Activated naive CD4-positive, alpha-beta T cell treated with anti-CD3 and anti-CD28 coated beads, Interleukin-2, amount 50 U/mL, for 24 hours (primary cell): ENCODE measurements at regions not wholly inside any gene's neighbourhood (a gene's known extent, or its start where the extent isn't known, plus 50 kb on each side); places are given as distances from the start of the nearest gene placed in this dataset.
"Not testable (repeated sequence)": the region's sequence is repeated elsewhere in the genome, so short reads cannot be mapped to it uniquely, and the experiment has no call there.

ENCODE experiments used
- H3K27ac Mint-ChIP-seq: one replicate; pipeline ENCODE4 v1.8.0; 2021; ENCODE audit warnings: mild to moderate bottlenecking, mixed read lengths
- H3K27me3 Mint-ChIP-seq: one replicate; pipeline ENCODE4 v1.8.0; 2021; ENCODE audit warnings: mixed read lengths
- H3K36me3 Mint-ChIP-seq: one replicate; pipeline ENCODE4 v1.8.0; 2021; ENCODE audit warnings: mixed read lengths
- H3K4me1 Mint-ChIP-seq: one replicate; pipeline ENCODE4 v1.8.0; 2021; ENCODE audit warnings: mixed read lengths
- H3K4me3 Mint-ChIP-seq: one replicate; pipeline ENCODE4 v1.8.0; 2021; ENCODE audit warnings: mild to moderate bottlenecking, mixed read lengths
- H3K9me3 Mint-ChIP-seq: one replicate; pipeline ENCODE4 v1.8.0; 2021; ENCODE audit warnings: mixed read lengths

GRCh38 chr16:27633221-27633620 is 83.3 kb downstream of the KATNIP start:
- Mint-ChIP-seq H3K4me1 (no peaks in the 10 kb centered on the region), H3K9me3 (no peaks in the 10 kb centered on the region), H3K36me3 (peaks cover 7% of the 10 kb centered on the region), H3K27ac (no peak overlapping the region), H3K27me3 (no peaks in the 10 kb centered on the region), H3K4me3 (no peak overlapping the region)

GRCh38 chr16:27633721-27634120 is 83.8 kb downstream of the KATNIP start:
- no peak overlapping the region for H3K4me3 Mint-ChIP-seq
- H3K4me1 Mint-ChIP-seq = no peaks in the 10 kb centered on the region
- H3K36me3 Mint-ChIP-seq = peaks cover 7% of the 10 kb centered on the region
- no peaks in the 10 kb centered on the region for H3K9me3 Mint-ChIP-seq
- H3K27me3 Mint-ChIP-seq = no peaks in the 10 kb centered on the region
- no peak overlapping the region for H3K27ac Mint-ChIP-seq

- H3K9me3 Mint-ChIP-seq = no peaks in the 10 kb centered on the region
- H3K4me1 Mint-ChIP-seq = no peaks in the 10 kb centered on the region
- no peak overlapping the region for H3K4me3 Mint-ChIP-seq
- no peaks in the 10 kb centered on the region for H3K27me3 Mint-ChIP-seq
- peaks cover 9% of the 10 kb centered on the region for H3K36me3 Mint-ChIP-seq
- H3K27ac Mint-ChIP-seq = no peak overlapping the region
Measured at GRCh38 chr16:27634779-27635178, 84.8 kb downstream of the KATNIP start.

- Mint-ChIP-seq H3K36me3 (peaks cover 11% of the 10 kb centered on the region), H3K9me3 (no peaks in the 10 kb centered on the region), H3K4me1 (no peaks in the 10 kb centered on the region), H3K27ac (no peak overlapping the region), H3K4me3 (no peak overlapping the region), H3K27me3 (no peaks in the 10 kb centered on the region)
Measured at GRCh38 chr16:27636453-27637240, 86.7 kb downstream of the KATNIP start.

- Mint-ChIP-seq H3K36me3 (peaks cover 13% of the 10 kb centered on the region), H3K27me3 (no peaks in the 10 kb centered on the region), H3K27ac (no peak overlapping the region), H3K4me3 (no peak overlapping the region), H3K9me3 (no peaks in the 10 kb centered on the region), H3K4me1 (no peaks in the 10 kb centered on the region)
Measured at GRCh38 chr16:27638833-27639560, 89.1 kb downstream of the KATNIP start.

GRCh38 chr16:27639561-27640276 is 89.8 kb downstream of the KATNIP start:
- no peak overlapping the region for H3K27ac Mint-ChIP-seq
- H3K4me3 Mint-ChIP-seq = no peak overlapping the region
- peaks cover 13% of the 10 kb centered on the region for H3K36me3 Mint-ChIP-seq

GRCh38 chr16:27640277-27640600 is 90.3 kb downstream of the KATNIP start:
- H3K27me3 Mint-ChIP-seq = no peaks in the 10 kb centered on the region
- no peak overlapping the region for H3K27ac Mint-ChIP-seq
- no peak overlapping the region for H3K4me3 Mint-ChIP-seq
- peaks cover 12% of the 10 kb centered on the region for H3K36me3 Mint-ChIP-seq
- no peaks in the 10 kb centered on the region for H3K9me3 Mint-ChIP-seq
- H3K4me1 Mint-ChIP-seq = no peaks in the 10 kb centered on the region

More at GRCh38 chr16:27639561-27640276, 89.8 kb downstream of the KATNIP start:
- Mint-ChIP-seq H3K9me3 (no peaks in the 10 kb centered on the region), H3K27me3 (no peaks in the 10 kb centered on the region), H3K4me1 (no peaks in the 10 kb centered on the region)

GRCh38 chr16:27641260-27641659 is 91.3 kb downstream of the KATNIP start:
- Mint-ChIP-seq H3K36me3 (peaks cover 12% of the 10 kb centered on the region), H3K27ac (no peak overlapping the region), H3K4me1 (no peaks in the 10 kb centered on the region), H3K4me3 (no peak overlapping the region), H3K9me3 (no peaks in the 10 kb centered on the region), H3K27me3 (no peaks in the 10 kb centered on the region)

GRCh38 chr16:27641734-27642415 is 91.9 kb downstream of the KATNIP start:
- H3K27me3 Mint-ChIP-seq, H3K4me3 Mint-ChIP-seq, H3K4me1 Mint-ChIP-seq, H3K9me3 Mint-ChIP-seq, H3K27ac Mint-ChIP-seq: not testable (repeated sequence)
- H3K36me3 Mint-ChIP-seq = peaks cover 12% of the 10 kb centered on the region

- Mint-ChIP-seq H3K9me3 (no peaks in the 10 kb centered on the region), H3K27ac (no peak overlapping the region), H3K4me1 (no peaks in the 10 kb centered on the region), H3K27me3 (no peaks in the 10 kb centered on the region), H3K4me3 (no peak overlapping the region), H3K36me3 (peaks cover 12% of the 10 kb centered on the region)
Measured at GRCh38 chr16:27642756-27643155, 92.8 kb downstream of the KATNIP start.

- Mint-ChIP-seq H3K4me1 (no peaks in the 10 kb centered on the region), H3K4me3 (no peak overlapping the region), H3K36me3 (peaks cover 10% of the 10 kb centered on the region), H3K27me3 (no peaks in the 10 kb centered on the region), H3K9me3 (no peaks in the 10 kb centered on the region), H3K27ac (no peak overlapping the region)
Measured at GRCh38 chr16:27644165-27644564, 94.2 kb downstream of the KATNIP start.

GRCh38 chr16:27645396-27645795 is 95.5 kb downstream of the KATNIP start:
- H3K36me3 Mint-ChIP-seq = peaks cover 13% of the 10 kb centered on the region
- no peaks in the 10 kb centered on the region for H3K27me3 Mint-ChIP-seq
- no peaks in the 10 kb centered on the region for H3K4me1 Mint-ChIP-seq
- no peak overlapping the region for H3K27ac Mint-ChIP-seq
- no peak overlapping the region for H3K4me3 Mint-ChIP-seq
- H3K9me3 Mint-ChIP-seq = no peaks in the 10 kb centered on the region

GRCh38 chr16:27646806-27647205 is 96.9 kb downstream of the KATNIP start:
- H3K36me3 Mint-ChIP-seq = peaks cover 9% of the 10 kb centered on the region
- no peak overlapping the region for H3K27ac Mint-ChIP-seq
- H3K9me3 Mint-ChIP-seq = no peaks in the 10 kb centered on the region
- no peaks in the 10 kb centered on the region for H3K27me3 Mint-ChIP-seq
- no peaks in the 10 kb centered on the region for H3K4me1 Mint-ChIP-seq
- no peak overlapping the region for H3K4me3 Mint-ChIP-seq

GRCh38 chr16:27649021-27649420 is 99.1 kb downstream of the KATNIP start:
- Mint-ChIP-seq H3K27me3 (no peaks in the 10 kb centered on the region), H3K36me3 (peaks cover 5% of the 10 kb centered on the region), H3K9me3 (no peaks in the 10 kb centered on the region), H3K4me3 (no peak overlapping the region), H3K27ac (no peak overlapping the region), H3K4me1 (no peaks in the 10 kb centered on the region)

GRCh38 chr16:27650073-27650701 is 100.2 kb downstream of the KATNIP start:
- H3K4me1 Mint-ChIP-seq = no peaks in the 10 kb centered on the region
- peaks cover 5% of the 10 kb centered on the region for H3K36me3 Mint-ChIP-seq
- no peak overlapping the region for H3K27ac Mint-ChIP-seq
- no peaks in the 10 kb centered on the region for H3K27me3 Mint-ChIP-seq
- no peaks in the 10 kb centered on the region for H3K9me3 Mint-ChIP-seq
- H3K4me3 Mint-ChIP-seq = no peak overlapping the region
